PC-9 (cell line): ENCODE measurements at regions not wholly inside any gene's neighbourhood (a gene's known extent, or its start where the extent isn't known, plus 50 kb on each side); places are given as distances from the start of the nearest gene placed in this dataset.

Experiments
- BruUV-seq: library from RNA; stranded (reverse); fragments of 400-500 nt; replicated peaks from 2 replicates; lab custom pipeline; 2021; lab: Mats Ljungman, UMichigan
- CTCF ChIA-PET: fragments of 300-600 bp; sonication (Branson Sonifier 250); formaldehyde crosslinking; loops from one replicate; lab custom pipeline; 2022; ENCODE audit warnings: antibody characterized with exemption; lab: Charles Lee
- POLR2A ChIA-PET: fragments of 300-600 bp; sonication (Branson Sonifier 250); formaldehyde crosslinking; loops from one replicate; lab custom pipeline; 2022; ENCODE audit warnings: antibody characterized with exemption; ENCODE audit not compliant: unreplicated experiment; lab: Charles Lee
- DNase-seq, 2 experiments: peaks; one replicate each; pipeline versions ENCODE4 v3.0.0 to v3.0.0-alpha.2; 2015 to 2022; ENCODE audit warnings: mixed read lengths in 1 of 2
- H2AFZ ChIP-seq: fragments of 200-600 bp; sonication (generic); 2 replicates; pipeline ENCODE4 v1.8.1; 2017; ENCODE audit warnings: antibody characterized with exemption
- H3F3A ChIP-seq: fragments of 200-600 bp; sonication (generic); 2 replicates; pipeline ENCODE4 v1.8.1; 2017; ENCODE audit warnings: antibody characterized with exemption, mild to moderate bottlenecking, low read depth; ENCODE audit not compliant: insufficient read depth
- H3K27ac ChIP-seq: fragments of 200-600 bp; sonication (generic); 2 replicates; pipeline ENCODE4 v1.6.1; 2016; ENCODE audit warnings: mixed run types
- H3K27me3 ChIP-seq: fragments of 200-600 bp; sonication (generic); 2 replicates; pipeline ENCODE4 v1.6.1; 2016; ENCODE audit warnings: low read depth, mixed run types; ENCODE audit not compliant: insufficient read depth
- H3K36me3 ChIP-seq: fragments of 200-600 bp; sonication (generic); 2 replicates; pipeline ENCODE4 v1.6.1; 2016; ENCODE audit warnings: low read depth, mixed run types
- H3K4me1 ChIP-seq: fragments of 200-600 bp; sonication (generic); replicated peaks from 2 replicates; pipeline ENCODE4 v1.6.1; 2016; ENCODE audit warnings: mixed run types; ENCODE audit not compliant: insufficient read depth
- H3K4me2 ChIP-seq: fragments of 200-600 bp; sonication (generic); 2 replicates; pipeline ENCODE4 v1.6.1; 2017; ENCODE audit warnings: mixed run types
- H3K4me3 ChIP-seq: fragments of 200-600 bp; sonication (generic); 2 replicates; pipeline ENCODE4 v1.6.1; 2016; ENCODE audit warnings: mixed run types
- H3K79me2 ChIP-seq: fragments of 200-600 bp; sonication (generic); 2 replicates; pipeline ENCODE4 v1.6.1; 2017; ENCODE audit warnings: low read depth, mixed run types
- H3K9me2 ChIP-seq: fragments of 200-600 bp; sonication (generic); 2 replicates; pipeline ENCODE4 v1.8.1; 2017; ENCODE audit warnings: mild to moderate bottlenecking; ENCODE audit not compliant: insufficient read depth
- H3K9me3 ChIP-seq: fragments of 200-600 bp; sonication (generic); 2 replicates; pipeline ENCODE4 v1.8.1; 2016; ENCODE audit warnings: low read depth; ENCODE audit not compliant: insufficient read depth
- H4K20me1 ChIP-seq: fragments of 200-600 bp; sonication (generic); 2 replicates; pipeline ENCODE4 v1.8.1; 2017; ENCODE audit not compliant: insufficient read depth
- EZH2 ChIP-seq: fragments of 200-600 bp; sonication (generic); IDR thresholded peaks from 2 replicates; pipeline ENCODE4 v1.8.0; 2017; ENCODE audit warnings: antibody characterized with exemption, low read depth
- intact Hi-C: fragments of 100-400 bp; cut with micrococcal nuclease; formaldehyde crosslinking; loops from one replicate; pipeline ENCODE4 v1.10.0; 2022; ENCODE audit not compliant: unreplicated experiment
- TF ChIP-seq, protein P1 (sequence below): fragments of 200-600 bp; sonication (generic); conservative IDR thresholded peaks from 2 replicates; pipeline ENCODE4 v1.6.1; 2017; ENCODE audit warnings: mixed run types, antibody characterized with exemption, mild to moderate bottlenecking, moderate library complexity

DNA sequence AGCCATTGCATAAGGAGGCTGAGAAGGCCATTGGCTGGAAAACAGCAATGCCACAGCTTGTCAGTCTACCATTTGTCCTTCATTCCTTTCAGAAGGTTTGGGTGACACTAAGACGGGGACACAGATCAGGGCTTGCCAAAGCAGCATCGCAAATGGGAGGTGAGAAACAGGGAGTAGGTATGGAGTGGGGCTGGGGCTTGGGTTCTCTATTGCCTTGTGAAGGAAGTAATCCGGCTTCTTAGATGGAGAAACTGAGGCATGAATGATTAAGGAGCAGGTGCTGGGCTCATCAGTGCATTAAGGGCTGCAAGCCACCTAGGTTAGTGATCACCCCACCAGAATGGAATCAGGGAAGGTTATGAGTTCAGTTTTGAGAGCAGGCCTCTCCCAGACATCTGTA, 115.6 kb upstream of the NMNAT3 start:
- CTCF ChIA-PET: no interaction called here
- no peak overlapping the region for H3K4me3 ChIP-seq
- H3K79me2 ChIP-seq: no peaks in the 10 kb centered on the region
- TF ChIP-seq EZH2: no peak
- TF ChIP-seq, protein P1, sequence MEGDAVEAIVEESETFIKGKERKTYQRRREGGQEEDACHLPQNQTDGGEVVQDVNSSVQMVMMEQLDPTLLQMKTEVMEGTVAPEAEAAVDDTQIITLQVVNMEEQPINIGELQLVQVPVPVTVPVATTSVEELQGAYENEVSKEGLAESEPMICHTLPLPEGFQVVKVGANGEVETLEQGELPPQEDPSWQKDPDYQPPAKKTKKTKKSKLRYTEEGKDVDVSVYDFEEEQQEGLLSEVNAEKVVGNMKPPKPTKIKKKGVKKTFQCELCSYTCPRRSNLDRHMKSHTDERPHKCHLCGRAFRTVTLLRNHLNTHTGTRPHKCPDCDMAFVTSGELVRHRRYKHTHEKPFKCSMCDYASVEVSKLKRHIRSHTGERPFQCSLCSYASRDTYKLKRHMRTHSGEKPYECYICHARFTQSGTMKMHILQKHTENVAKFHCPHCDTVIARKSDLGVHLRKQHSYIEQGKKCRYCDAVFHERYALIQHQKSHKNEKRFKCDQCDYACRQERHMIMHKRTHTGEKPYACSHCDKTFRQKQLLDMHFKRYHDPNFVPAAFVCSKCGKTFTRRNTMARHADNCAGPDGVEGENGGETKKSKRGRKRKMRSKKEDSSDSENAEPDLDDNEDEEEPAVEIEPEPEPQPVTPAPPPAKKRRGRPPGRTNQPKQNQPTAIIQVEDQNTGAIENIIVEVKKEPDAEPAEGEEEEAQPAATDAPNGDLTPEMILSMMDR: no peak
- no peaks in the 10 kb centered on the region for H3K36me3 ChIP-seq
- no peaks in the 10 kb centered on the region for H3K9me2 ChIP-seq
- no TSS peak for BruUV-seq
- H2AFZ ChIP-seq: no peak overlapping the region
- no peaks in the 10 kb centered on the region for H4K20me1 ChIP-seq
- H3F3A ChIP-seq: no peaks in the 10 kb centered on the region
- intact Hi-C loops: no loop called here
- peaks cover 21% of the 10 kb centered on the region; the same call in 1 of the 2 replicates for H3K27me3 ChIP-seq
- no peak overlapping the region for H3K4me2 ChIP-seq
- DNase-seq: no peak
- H3K9me3 ChIP-seq: no peaks in the 10 kb centered on the region
- H3K27ac ChIP-seq: no peak overlapping the region
- no peaks in the 10 kb centered on the region for H3K4me1 ChIP-seq
- POLR2A ChIA-PET: no interaction called here

DNA sequence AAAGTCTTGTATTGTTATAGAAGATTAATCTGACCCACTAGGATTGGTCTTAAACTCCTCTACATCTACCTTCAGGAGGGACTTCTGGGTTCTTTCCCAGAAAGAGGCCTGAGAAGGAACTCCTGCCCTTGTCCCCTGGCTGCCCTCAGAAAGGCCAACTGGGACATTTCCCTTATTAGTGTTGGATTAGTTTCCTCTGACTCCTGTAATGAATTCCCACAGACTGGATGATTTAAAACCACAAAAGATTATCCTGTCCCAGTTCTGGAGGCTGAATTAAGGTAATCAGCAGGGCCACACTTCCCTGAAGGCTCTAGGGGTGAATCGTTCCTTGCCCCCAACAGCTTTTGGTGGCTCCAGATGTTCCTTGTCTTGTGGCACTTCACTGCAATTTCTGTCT, 102.8 kb upstream of the NMNAT3 start:
- no peaks in the 10 kb centered on the region for H3K79me2 ChIP-seq
- H3K9me3 ChIP-seq: no peaks in the 10 kb centered on the region
- no peak for DNase-seq
- H3K9me2 ChIP-seq: no peaks in the 10 kb centered on the region
- H3K4me1 ChIP-seq: no peaks in the 10 kb centered on the region
- H3K4me2 ChIP-seq: no peak overlapping the region
- H2AFZ ChIP-seq: no peak overlapping the region
- TF ChIP-seq, protein P1: no peak
- no peak for TF ChIP-seq EZH2
- H3K27ac ChIP-seq: no peak overlapping the region
- ChIA-PET CTCF (no interaction called here), POLR2A (no interaction called here)
- H3F3A ChIP-seq: no peaks in the 10 kb centered on the region
- H3K27me3 ChIP-seq: peaks cover 5% of the 10 kb centered on the region; the same call in 1 of the 2 replicates
- no TSS peak for BruUV-seq
- no peaks in the 10 kb centered on the region for H3K36me3 ChIP-seq
- no peaks in the 10 kb centered on the region for H4K20me1 ChIP-seq
- H3K4me3 ChIP-seq: no peak overlapping the region
- intact Hi-C loops: no loop called here

DNA sequence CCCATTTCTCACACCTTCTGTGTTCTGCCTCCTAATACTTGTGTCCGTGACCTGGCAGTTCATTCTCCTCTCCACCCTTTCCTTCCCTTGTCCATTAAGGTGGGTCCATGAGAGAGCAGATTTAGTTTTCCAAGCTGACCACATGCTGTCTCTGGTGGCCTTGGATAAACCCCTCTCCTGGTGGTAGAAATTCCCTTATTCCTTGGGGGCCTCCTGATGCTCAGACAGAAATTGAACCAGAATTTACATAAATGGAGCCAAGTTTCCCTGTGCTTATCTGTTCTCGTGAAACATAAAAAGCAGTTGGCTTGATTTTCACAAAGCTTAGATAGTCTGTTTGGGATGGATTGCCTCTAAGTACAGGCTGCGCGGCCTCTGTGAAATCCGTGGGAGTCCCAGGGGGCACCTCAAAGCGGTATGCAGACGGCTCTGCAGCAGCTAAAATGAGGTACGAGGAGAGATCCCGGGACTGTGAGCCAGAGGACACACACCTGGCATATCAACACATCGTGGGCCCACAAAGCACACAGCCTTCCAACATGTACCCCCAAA, 101.0 kb upstream of the NMNAT3 start:
- Histone ChIP-seq H3K27me3 (peaks cover 5% of the 10 kb centered on the region; the same call in 1 of the 2 replicates), H2AFZ (no peak overlapping the region), H3K27ac (no peak overlapping the region), H3K4me1 (no peaks in the 10 kb centered on the region), H3K4me2 (no peak overlapping the region), H3K9me2 (no peaks in the 10 kb centered on the region), H3F3A (no peaks in the 10 kb centered on the region), H4K20me1 (no peaks in the 10 kb centered on the region), H3K36me3 (no peaks in the 10 kb centered on the region), H3K79me2 (no peaks in the 10 kb centered on the region), H3K4me3 (no peak overlapping the region), H3K9me3 (no peaks in the 10 kb centered on the region)
- no peak for DNase-seq
- no TSS peak for BruUV-seq
- TF ChIP-seq EZH2: no peak
- TF ChIP-seq, protein P1: no peak
- ChIA-PET POLR2A (no interaction called here), CTCF (no interaction called here)
- intact Hi-C loops: no loop called here
